PC-9 (cell line): ENCODE measurements at regions not wholly inside any gene's neighbourhood (a gene's known extent, or its start where the extent isn't known, plus 50 kb on each side); places are given as distances from the start of the nearest gene placed in this dataset.

Experiments
- EZH2 ChIP-seq: fragments of 200-600 bp; sonication (generic); IDR thresholded peaks from 2 replicates; pipeline ENCODE4 v1.8.0; 2017; ENCODE audit warnings: antibody characterized with exemption, low read depth
- TF ChIP-seq, protein P1 (sequence below): fragments of 200-600 bp; sonication (generic); conservative IDR thresholded peaks from 2 replicates; pipeline ENCODE4 v1.6.1; 2017; ENCODE audit warnings: mixed run types, antibody characterized with exemption, mild to moderate bottlenecking, moderate library complexity

GRCh38 chr9:71210326-71210725 lies 88.9 kb upstream of the TRPM3 start:
- TF ChIP-seq, protein P1, sequence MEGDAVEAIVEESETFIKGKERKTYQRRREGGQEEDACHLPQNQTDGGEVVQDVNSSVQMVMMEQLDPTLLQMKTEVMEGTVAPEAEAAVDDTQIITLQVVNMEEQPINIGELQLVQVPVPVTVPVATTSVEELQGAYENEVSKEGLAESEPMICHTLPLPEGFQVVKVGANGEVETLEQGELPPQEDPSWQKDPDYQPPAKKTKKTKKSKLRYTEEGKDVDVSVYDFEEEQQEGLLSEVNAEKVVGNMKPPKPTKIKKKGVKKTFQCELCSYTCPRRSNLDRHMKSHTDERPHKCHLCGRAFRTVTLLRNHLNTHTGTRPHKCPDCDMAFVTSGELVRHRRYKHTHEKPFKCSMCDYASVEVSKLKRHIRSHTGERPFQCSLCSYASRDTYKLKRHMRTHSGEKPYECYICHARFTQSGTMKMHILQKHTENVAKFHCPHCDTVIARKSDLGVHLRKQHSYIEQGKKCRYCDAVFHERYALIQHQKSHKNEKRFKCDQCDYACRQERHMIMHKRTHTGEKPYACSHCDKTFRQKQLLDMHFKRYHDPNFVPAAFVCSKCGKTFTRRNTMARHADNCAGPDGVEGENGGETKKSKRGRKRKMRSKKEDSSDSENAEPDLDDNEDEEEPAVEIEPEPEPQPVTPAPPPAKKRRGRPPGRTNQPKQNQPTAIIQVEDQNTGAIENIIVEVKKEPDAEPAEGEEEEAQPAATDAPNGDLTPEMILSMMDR = no peak
- TF ChIP-seq EZH2 = no peak
